Coronary artery (tissue), 2 donors: ENCODE measurements at regions not wholly inside any gene's neighbourhood (a gene's known extent, or its start where the extent isn't known, plus 50 kb on each side); places are given as distances from the start of the nearest gene placed in this dataset.

Experiments
- DNase-seq: peaks from one replicate; pipeline ENCODE4 v3.0.0-alpha.2; 2017; ENCODE audit warnings: low spot score
- H3K27ac ChIP-seq, 2 donors: fragments of 200-600 bp; sonication (generic); one replicate each; pipeline ENCODE4 v1.5.1; 2016 to 2019
- H3K4me3 ChIP-seq: fragments of 200-600 bp; sonication (generic); 2 replicates; pipeline ENCODE4 v1.5.1; 2016; ENCODE audit warnings: mild to moderate bottlenecking, moderate library complexity
- TF ChIP-seq, protein P1 (sequence below): fragments of 200-600 bp; sonication (generic); IDR thresholded peaks from one replicate; pipeline ENCODE4 v1.5.1; 2019; ENCODE audit warnings: antibody characterized with exemption

DNA sequence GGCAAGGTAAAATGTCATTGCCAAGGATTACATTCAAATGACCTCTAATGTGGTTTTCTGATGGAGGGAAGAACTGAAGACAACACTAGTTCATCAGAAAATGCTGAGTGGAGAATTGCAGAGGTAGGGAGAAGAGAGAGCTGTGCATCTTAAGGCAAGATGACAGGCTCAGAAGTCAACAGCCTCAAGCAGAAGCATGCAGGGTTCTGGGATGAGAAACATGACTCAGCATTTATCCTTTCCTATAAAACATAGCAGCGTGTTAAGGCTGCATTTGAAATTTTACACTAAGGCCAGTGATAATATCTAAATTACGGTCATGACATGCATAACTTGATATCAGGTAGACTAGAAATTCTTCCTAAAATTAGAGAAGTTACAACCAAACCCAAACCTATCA, 53.7 kb upstream of the DYRK2 start:
- H3K4me3 ChIP-seq, result no peak overlapping the region
- TF ChIP-seq, protein P1, sequence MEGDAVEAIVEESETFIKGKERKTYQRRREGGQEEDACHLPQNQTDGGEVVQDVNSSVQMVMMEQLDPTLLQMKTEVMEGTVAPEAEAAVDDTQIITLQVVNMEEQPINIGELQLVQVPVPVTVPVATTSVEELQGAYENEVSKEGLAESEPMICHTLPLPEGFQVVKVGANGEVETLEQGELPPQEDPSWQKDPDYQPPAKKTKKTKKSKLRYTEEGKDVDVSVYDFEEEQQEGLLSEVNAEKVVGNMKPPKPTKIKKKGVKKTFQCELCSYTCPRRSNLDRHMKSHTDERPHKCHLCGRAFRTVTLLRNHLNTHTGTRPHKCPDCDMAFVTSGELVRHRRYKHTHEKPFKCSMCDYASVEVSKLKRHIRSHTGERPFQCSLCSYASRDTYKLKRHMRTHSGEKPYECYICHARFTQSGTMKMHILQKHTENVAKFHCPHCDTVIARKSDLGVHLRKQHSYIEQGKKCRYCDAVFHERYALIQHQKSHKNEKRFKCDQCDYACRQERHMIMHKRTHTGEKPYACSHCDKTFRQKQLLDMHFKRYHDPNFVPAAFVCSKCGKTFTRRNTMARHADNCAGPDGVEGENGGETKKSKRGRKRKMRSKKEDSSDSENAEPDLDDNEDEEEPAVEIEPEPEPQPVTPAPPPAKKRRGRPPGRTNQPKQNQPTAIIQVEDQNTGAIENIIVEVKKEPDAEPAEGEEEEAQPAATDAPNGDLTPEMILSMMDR, result no peak
- no peak for DNase-seq
- H3K27ac ChIP-seq, result no peak overlapping the region

DNA sequence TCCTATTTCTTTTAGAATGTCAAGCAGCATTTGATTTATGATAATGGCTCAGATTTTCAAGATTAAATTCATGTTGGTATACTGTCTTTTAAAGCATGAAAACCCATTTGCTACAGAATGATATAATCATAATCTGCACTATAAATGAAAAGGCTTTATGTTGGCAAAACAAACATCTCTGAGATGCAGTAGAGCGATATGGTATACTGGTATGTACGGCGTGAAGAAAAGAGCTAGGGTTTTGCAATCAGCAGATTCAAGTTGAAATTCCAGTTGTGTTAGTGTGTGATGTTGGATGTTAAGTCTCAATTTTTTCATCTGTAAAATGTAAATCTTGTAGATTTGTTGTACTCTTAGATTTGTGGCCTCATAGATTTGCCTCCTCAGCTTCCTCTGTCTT, 53.2 kb upstream of the DYRK2 start:
- no peak overlapping the region for H3K4me3 ChIP-seq
- DNase-seq, result no peak
- no peak overlapping the region for H3K27ac ChIP-seq
- TF ChIP-seq, protein P1, result no peak

DNA sequence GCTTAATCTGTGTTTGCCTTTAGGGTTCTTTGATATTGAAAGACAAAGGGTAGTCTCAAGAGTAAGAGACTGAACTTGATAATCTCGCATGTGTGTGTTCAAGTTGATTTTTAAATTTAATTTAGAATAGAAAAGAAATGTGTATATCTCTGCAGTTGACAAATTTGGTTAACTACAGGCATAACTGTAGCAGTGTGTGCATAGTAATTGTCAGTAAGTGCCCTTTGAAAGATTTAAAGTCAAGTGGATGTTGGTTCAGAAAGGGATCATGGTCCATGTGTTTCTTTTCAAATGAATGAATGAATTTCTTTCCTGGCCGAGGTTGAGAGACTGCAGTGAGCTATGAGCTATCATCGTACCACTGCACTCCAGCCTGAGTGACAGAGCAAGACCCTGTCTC, 49.9 kb upstream of the DYRK2 start:
- TF ChIP-seq, protein P1, result no peak
- Histone ChIP-seq H3K4me3 (no peak overlapping the region), H3K27ac (no peak overlapping the region)
- no peak for DNase-seq
